Ovary (tissue), 3 donors: ENCODE measurements at regions not wholly inside any gene's neighbourhood (a gene's known extent, or its start where the extent isn't known, plus 50 kb on each side); places are given as distances from the start of the nearest gene placed in this dataset.

Source experiments
- CTCF ChIP-seq, 3 donors: fragments of 450-650 bp in 2 of 3; fragments of 200-600 bp in 1 of 3; IDR thresholded peaks; one replicate each; pipeline versions ENCODE4 v1.5.1 to v1.8.0; 2016 to 2022; ENCODE audit warnings: antibody characterized with exemption in 3 of 3, mild to moderate bottlenecking in 1 of 3
- EP300 ChIP-seq: sonication (generic); formaldehyde crosslinking; IDR thresholded peaks from one replicate; pipeline ENCODE4 v1.6.1; 2017; ENCODE audit warnings: antibody characterized with exemption
- POLR2A ChIP-seq: fragments of 450-650 bp; IDR thresholded peaks from one replicate; pipeline ENCODE4 v1.6.1; 2017; ENCODE audit warnings: antibody characterized with exemption, mild to moderate bottlenecking, moderate library complexity
- donor health status: DM: no; HTN: no; CAD: no.

- no peak for TF ChIP-seq CTCF (IDR thresholded peaks at IDR 0.05)
- TF ChIP-seq POLR2A, result no peak
- TF ChIP-seq EP300, result no peak
Measured at GRCh38 chr1:57959531-57960241, 535.8 kb upstream of the DAB1 start.
